ENCODE measurements at regions not wholly inside any gene's neighbourhood (a gene's known extent, or its start where the extent isn't known, plus 50 kb on each side); places are given as distances from the start of the nearest gene placed in this dataset.
"Not testable (repeated sequence)": the region's sequence is repeated elsewhere in the genome, so short reads cannot be mapped to it uniquely, and the experiment has no call there.

- DNase-seq, result no peak
Measured at GRCh38 chr17:77832180-77832560, 126.3 kb upstream of the TNRC6C start.

GRCh38 chr17:77833769-77834168, 124.7 kb upstream of the TNRC6C start:
- no peak for DNase-seq

- DNase-seq, result peak; percentile 38
Measured at GRCh38 chr17:77834170-77835115, 124.1 kb upstream of the TNRC6C start.

GRCh38 chr17:77836557-77837041, 121.9 kb upstream of the TNRC6C start:
- no peak for DNase-seq

GRCh38 chr17:77837072-77837471, 121.4 kb upstream of the TNRC6C start:
- DNase-seq, result not testable (repeated sequence)

- DNase-seq, result no peak
Measured at GRCh38 chr17:77837917-77838316, 120.6 kb upstream of the TNRC6C start.

- no peak for DNase-seq
Measured at GRCh38 chr17:77838748-77839697, 119.5 kb upstream of the TNRC6C start.

GRCh38 chr17:77839698-77840512, 118.6 kb upstream of the TNRC6C start:
- no peak for DNase-seq

- no peak for DNase-seq
Measured at GRCh38 chr17:77840513-77841165, 117.9 kb upstream of the TNRC6C start.

GRCh38 chr17:77841742-77842527, 116.6 kb upstream of the TNRC6C start:
- no peak for DNase-seq

GRCh38 chr17:77842528-77843147, 115.9 kb upstream of the TNRC6C start:
- DNase-seq, result no peak

GRCh38 chr17:77843255-77843895, 115.1 kb upstream of the TNRC6C start:
- peak; percentile 50 for DNase-seq

GRCh38 chr17:77843896-77844295, 114.6 kb upstream of the TNRC6C start:
- no peak for DNase-seq

GRCh38 chr17:77844681-77845080, 113.8 kb upstream of the TNRC6C start:
- no peak for DNase-seq

GRCh38 chr17:77845541-77846225, 112.8 kb upstream of the TNRC6C start:
- DNase-seq, result no peak

GRCh38 chr17:77846531-77847085, 111.9 kb upstream of the TNRC6C start:
- no peak for DNase-seq

GRCh38 chr17:77847221-77848085, 111.0 kb upstream of the TNRC6C start:
- DNase-seq, result no peak

GRCh38 chr17:77848257-77848656, 110.2 kb upstream of the TNRC6C start:
- no peak for DNase-seq
